Rectal smooth muscle tissue (tissue), 1 donor: ENCODE measurements at regions not wholly inside any gene's neighbourhood (a gene's known extent, or its start where the extent isn't known, plus 50 kb on each side); places are given as distances from the start of the nearest gene placed in this dataset.

Source experiments
- H3K27ac ChIP-seq: one replicate; pipeline ENCODE4 v1.7.0; 2013; ENCODE audit warnings: low read depth, low read length, inconsistent platforms
- H3K27me3 ChIP-seq: one replicate; pipeline ENCODE4 v1.7.0; 2013; ENCODE audit warnings: low read length; ENCODE audit not compliant: control insufficient read depth, insufficient read depth
- H3K36me3 ChIP-seq: one replicate; pipeline ENCODE4 v1.7.0; 2013; ENCODE audit warnings: low read length; ENCODE audit not compliant: control insufficient read depth, insufficient read depth
- H3K4me1 ChIP-seq: one replicate; pipeline ENCODE4 v1.7.0; 2013; ENCODE audit warnings: low read length; ENCODE audit not compliant: control insufficient read depth, insufficient read depth
- H3K4me3 ChIP-seq: one replicate; pipeline ENCODE4 v1.7.0; 2013; ENCODE audit warnings: low read length
- H3K9ac ChIP-seq: one replicate; pipeline ENCODE4 v1.7.0; 2013; ENCODE audit warnings: low read length

GRCh38 chr2:19262150-19262549 is 96.3 kb downstream of the OSR1 start:
- no peak overlapping the region for H3K9ac ChIP-seq
- no peaks in the 10 kb centered on the region for H3K27me3 ChIP-seq
- H3K4me3 ChIP-seq = no peak overlapping the region
- no peak overlapping the region for H3K27ac ChIP-seq
- H3K4me1 ChIP-seq = no peaks in the 10 kb centered on the region
- no peaks in the 10 kb centered on the region for H3K36me3 ChIP-seq

GRCh38 chr2:19261061-19261460 is 97.4 kb downstream of the OSR1 start:
- H3K4me3 ChIP-seq = no peak overlapping the region
- no peaks in the 10 kb centered on the region for H3K36me3 ChIP-seq
- no peak overlapping the region for H3K9ac ChIP-seq
- no peak overlapping the region for H3K27ac ChIP-seq
- no peaks in the 10 kb centered on the region for H3K27me3 ChIP-seq
- H3K4me1 ChIP-seq = no peaks in the 10 kb centered on the region

GRCh38 chr2:19256121-19256601 is 102.3 kb downstream of the OSR1 start:
- H3K9ac ChIP-seq = no peak overlapping the region
- H3K4me3 ChIP-seq = no peak overlapping the region
- no peak overlapping the region for H3K27ac ChIP-seq
- no peaks in the 10 kb centered on the region for H3K27me3 ChIP-seq
- no peaks in the 10 kb centered on the region for H3K36me3 ChIP-seq
- H3K4me1 ChIP-seq = no peaks in the 10 kb centered on the region

- Histone ChIP-seq H3K9ac (no peak overlapping the region), H3K27me3 (no peaks in the 10 kb centered on the region)
Observed at GRCh38 chr2:19255481-19255880, 102.9 kb downstream of the OSR1 start.

GRCh38 chr2:19251554-19251953 is 106.9 kb downstream of the OSR1 start:
- H3K36me3 ChIP-seq = no peaks in the 10 kb centered on the region
- H3K9ac ChIP-seq = no peak overlapping the region
- H3K27me3 ChIP-seq = no peaks in the 10 kb centered on the region
- no peak overlapping the region for H3K27ac ChIP-seq
- no peaks in the 10 kb centered on the region for H3K4me1 ChIP-seq
- H3K4me3 ChIP-seq = no peak overlapping the region

More at GRCh38 chr2:19255481-19255880, 102.9 kb downstream of the OSR1 start:
- no peak overlapping the region for H3K4me3 ChIP-seq
- no peak overlapping the region for H3K27ac ChIP-seq
- H3K4me1 ChIP-seq = no peaks in the 10 kb centered on the region
- H3K36me3 ChIP-seq = no peaks in the 10 kb centered on the region

- no peak overlapping the region for H3K4me3 ChIP-seq
- no peaks in the 10 kb centered on the region for H3K36me3 ChIP-seq
- H3K4me1 ChIP-seq = no peaks in the 10 kb centered on the region
- H3K27ac ChIP-seq = no peak overlapping the region
- H3K27me3 ChIP-seq = no peaks in the 10 kb centered on the region
- H3K9ac ChIP-seq = no peak overlapping the region
Observed at GRCh38 chr2:19250906-19251305, 107.5 kb downstream of the OSR1 start.

GRCh38 chr2:19247186-19247585 is 111.2 kb downstream of the OSR1 start:
- H3K9ac ChIP-seq = no peak overlapping the region
- no peaks in the 10 kb centered on the region for H3K36me3 ChIP-seq
- H3K27me3 ChIP-seq = no peaks in the 10 kb centered on the region
- H3K4me1 ChIP-seq = no peaks in the 10 kb centered on the region
- H3K27ac ChIP-seq = no peak overlapping the region
- no peak overlapping the region for H3K4me3 ChIP-seq

GRCh38 chr2:19246496-19246895 is 111.9 kb downstream of the OSR1 start:
- H3K4me1 ChIP-seq = no peaks in the 10 kb centered on the region
- H3K27ac ChIP-seq = no peak overlapping the region
- H3K36me3 ChIP-seq = no peaks in the 10 kb centered on the region
- no peaks in the 10 kb centered on the region for H3K27me3 ChIP-seq
- H3K9ac ChIP-seq = no peak overlapping the region
- no peak overlapping the region for H3K4me3 ChIP-seq

GRCh38 chr2:19244460-19245363 is 113.7 kb downstream of the OSR1 start:
- Histone ChIP-seq H3K27me3 (no peaks in the 10 kb centered on the region), H3K9ac (no peak overlapping the region), H3K27ac (no peak overlapping the region), H3K36me3 (no peaks in the 10 kb centered on the region), H3K4me3 (no peak overlapping the region), H3K4me1 (no peaks in the 10 kb centered on the region)

GRCh38 chr2:19238440-19239060 is 119.9 kb downstream of the OSR1 start:
- H3K27ac ChIP-seq = no peak overlapping the region
- no peak overlapping the region for H3K9ac ChIP-seq
- H3K27me3 ChIP-seq = no peaks in the 10 kb centered on the region
- no peaks in the 10 kb centered on the region for H3K36me3 ChIP-seq
- H3K4me3 ChIP-seq = no peak overlapping the region
- no peaks in the 10 kb centered on the region for H3K4me1 ChIP-seq

- H3K4me1 ChIP-seq = no peaks in the 10 kb centered on the region
- no peaks in the 10 kb centered on the region for H3K27me3 ChIP-seq
- no peak overlapping the region for H3K9ac ChIP-seq
- no peak overlapping the region for H3K27ac ChIP-seq
- H3K4me3 ChIP-seq = no peak overlapping the region
- H3K36me3 ChIP-seq = no peaks in the 10 kb centered on the region
Observed at GRCh38 chr2:19235308-19235707, 123.1 kb downstream of the OSR1 start.

- no peak overlapping the region for H3K4me3 ChIP-seq
- H3K27me3 ChIP-seq = no peaks in the 10 kb centered on the region
- H3K4me1 ChIP-seq = no peaks in the 10 kb centered on the region
- no peaks in the 10 kb centered on the region for H3K36me3 ChIP-seq
- no peak overlapping the region for H3K9ac ChIP-seq
- H3K27ac ChIP-seq = no peak overlapping the region
Observed at GRCh38 chr2:19232312-19232711, 126.1 kb downstream of the OSR1 start.
